Suprapubic skin (tissue), 4 donors: ENCODE measurements at regions not wholly inside any gene's neighbourhood (a gene's known extent, or its start where the extent isn't known, plus 50 kb on each side); places are given as distances from the start of the nearest gene placed in this dataset.
"Not testable (repeated sequence)": the region's sequence is repeated elsewhere in the genome, so short reads cannot be mapped to it uniquely, and the experiment has no call there.

Experiments used
- DNase-seq, 2 donors: peaks; one replicate each; pipeline ENCODE4 v3.0.0-alpha.2; 2019; ENCODE audit warnings: low spot score in 2 of 2
- H3K27ac ChIP-seq: fragments of 200-600 bp; sonication (generic); one replicate; pipeline ENCODE4 v1.5.1; 2019
- H3K27me3 ChIP-seq: fragments of 200-600 bp; sonication (generic); one replicate; pipeline ENCODE4 v1.5.1; 2019
- H3K36me3 ChIP-seq: fragments of 200-600 bp; sonication (generic); one replicate; pipeline ENCODE4 v1.5.1; 2019
- H3K4me1 ChIP-seq: fragments of 200-600 bp; sonication (generic); one replicate; pipeline ENCODE4 v1.5.1; 2019
- H3K4me3 ChIP-seq: fragments of 200-600 bp; sonication (generic); one replicate; pipeline ENCODE4 v1.5.1; 2019; ENCODE audit warnings: mild to moderate bottlenecking
- H3K9me3 ChIP-seq: fragments of 200-600 bp; sonication (generic); one replicate; pipeline ENCODE4 v1.5.1; 2019
- CTCF ChIP-seq, 2 donors: fragments of 200-600 bp in 1 of 2; fragments of 450-650 bp in 1 of 2; sonication (generic) in 1 of 2; IDR thresholded peaks; one replicate each; pipeline ENCODE4 v1.5.1; 2016 to 2019; ENCODE audit warnings: antibody characterized with exemption in 2 of 2, mild to moderate bottlenecking in 1 of 2, moderate library complexity in 1 of 2
- EP300 ChIP-seq: sonication (generic); formaldehyde crosslinking; IDR thresholded peaks from one replicate; pipeline ENCODE4 v1.6.1; 2017; ENCODE audit warnings: antibody characterized with exemption
- POLR2A ChIP-seq, 2 donors: fragments of 450-650 bp; IDR thresholded peaks; one replicate each; pipeline ENCODE4 v1.6.1; 2017; ENCODE audit warnings: antibody characterized with exemption in 2 of 2, mild to moderate bottlenecking in 2 of 2, moderate library complexity in 2 of 2
- POLR2AphosphoS5 ChIP-seq, 3 donors: sonication (generic); formaldehyde crosslinking; IDR thresholded peaks; one replicate each; pipeline ENCODE4 v1.6.1; 2017; ENCODE audit warnings: antibody characterized with exemption in 3 of 3
- WGBS: methylation state at CpG from one replicate; pipeline ENCODE4 v1.1.5; 2018; 5-methylcytosine and 5-hydroxymethylcytosine counted together

DNA sequence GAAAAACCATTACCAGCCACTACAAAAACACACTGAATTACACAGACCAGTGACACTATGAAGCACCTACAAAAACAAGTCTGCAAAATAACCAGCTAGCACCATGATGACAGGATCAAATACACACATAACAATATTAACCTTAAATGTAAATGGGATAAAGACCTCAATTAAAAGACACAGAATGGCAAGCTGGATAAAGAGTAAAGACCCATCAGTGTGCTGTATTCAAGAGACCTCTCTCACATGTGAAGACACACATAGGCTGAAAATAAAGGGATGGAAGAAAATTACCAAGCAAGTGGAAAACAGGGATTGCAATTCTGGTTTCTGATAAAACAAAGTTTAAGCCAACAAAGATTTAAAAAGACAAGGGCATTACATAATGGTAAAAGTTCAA, 482.7 kb upstream of the MCTP2 start:
- H3K4me3 ChIP-seq: no peak overlapping the region
- no peaks in the 10 kb centered on the region for H3K4me1 ChIP-seq
- peaks cover 5% of the 10 kb centered on the region for H3K9me3 ChIP-seq
- no peaks in the 10 kb centered on the region for H3K36me3 ChIP-seq
- TF ChIP-seq POLR2A (IDR thresholded peaks at IDR 0.05) (no peak), POLR2AphosphoS5 (IDR thresholded peaks at IDR 0.05) (no peak), EP300 (no peak), CTCF (IDR thresholded peaks at IDR 0.05) (no peak)
- no peak overlapping the region for H3K27ac ChIP-seq
- H3K27me3 ChIP-seq: no peaks in the 10 kb centered on the region
- DNase-seq: no peak

DNA sequence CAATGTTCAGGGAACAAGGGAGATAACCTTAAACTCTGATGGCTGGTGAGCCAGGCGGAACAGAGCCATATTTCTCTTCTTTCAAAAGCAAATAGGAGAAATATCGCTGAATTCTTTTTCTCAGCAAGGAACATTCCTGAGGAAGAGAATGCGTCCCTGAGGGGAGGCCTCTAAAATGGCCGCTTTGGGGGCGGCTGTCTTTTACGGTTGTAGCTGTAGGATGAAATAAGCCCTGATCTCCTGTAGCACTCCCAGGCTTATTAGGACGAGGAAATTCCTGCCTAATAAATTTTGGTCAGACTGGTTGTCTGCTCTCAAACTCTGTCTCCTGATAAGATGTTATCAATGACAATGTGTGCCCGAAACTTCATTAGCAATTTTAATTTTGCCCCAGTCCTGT, 496.4 kb upstream of the MCTP2 start:
- H3K9me3 ChIP-seq, H3K4me3 ChIP-seq, H3K27ac ChIP-seq, H3K4me1 ChIP-seq, H3K27me3 ChIP-seq, DNase-seq, H3K36me3 ChIP-seq: not testable (repeated sequence)
- 91% methylated on average over 8 of the region's 8 CpGs for WGBS

- Histone ChIP-seq H3K36me3 (no peaks in the 10 kb centered on the region), H3K27me3 (no peaks in the 10 kb centered on the region), H3K4me3 (no peak overlapping the region), H3K27ac (no peak overlapping the region), H3K9me3 (no peaks in the 10 kb centered on the region), H3K4me1 (no peaks in the 10 kb centered on the region)
- no peak for DNase-seq
- no peak for TF ChIP-seq POLR2AphosphoS5 (IDR thresholded peaks at IDR 0.05)
- no peak for TF ChIP-seq EP300
- TF ChIP-seq CTCF (IDR thresholded peaks at IDR 0.05): no peak
- no peak for TF ChIP-seq POLR2A (IDR thresholded peaks at IDR 0.05)
- WGBS: 97% methylated on average over 10 of the region's 11 CpGs
Measured at GRCh38 chr15:93730724-93731123, 500.6 kb upstream of the MCTP2 start.

DNA sequence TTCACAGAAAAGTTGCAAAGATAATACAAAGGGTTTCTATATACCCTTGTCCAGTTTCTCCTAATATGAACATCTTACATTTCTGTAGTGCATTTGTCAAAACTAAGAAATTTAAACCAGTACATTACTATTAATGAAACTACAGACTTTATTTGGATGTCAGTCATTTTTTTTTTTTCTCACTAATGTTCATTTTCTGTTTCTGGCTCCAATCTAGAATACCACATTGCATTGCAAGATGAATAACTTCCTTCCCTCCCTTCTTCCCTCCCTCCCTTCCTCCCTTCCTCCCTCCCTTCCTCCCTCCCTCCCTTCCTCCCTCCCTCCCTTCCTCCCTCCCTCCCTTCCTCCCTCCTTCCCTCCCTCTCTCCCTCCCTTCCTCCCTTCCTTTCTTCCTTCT, 509.2 kb upstream of the MCTP2 start:
- Histone ChIP-seq H3K27me3 (no peaks in the 10 kb centered on the region), H3K27ac (no peak overlapping the region), H3K4me1 (no peaks in the 10 kb centered on the region), H3K4me3 (no peak overlapping the region), H3K36me3 (no peaks in the 10 kb centered on the region), H3K9me3 (no peaks in the 10 kb centered on the region)
- TF ChIP-seq CTCF (IDR thresholded peaks at IDR 0.05) (no peak), POLR2A (IDR thresholded peaks at IDR 0.05) (no peak), EP300 (no peak), POLR2AphosphoS5 (IDR thresholded peaks at IDR 0.05) (no peak)
- no peak for DNase-seq

- H3K4me3 ChIP-seq: no peak overlapping the region
- 76% methylated on average over 3 of the region's 3 CpGs for WGBS
Measured at GRCh38 chr15:93720607-93721006, 510.8 kb upstream of the MCTP2 start.

More at GRCh38 chr15:93720607-93721006, 510.8 kb upstream of the MCTP2 start:
- Histone ChIP-seq H3K4me1 (no peaks in the 10 kb centered on the region), H3K27ac (no peak overlapping the region), H3K36me3 (no peaks in the 10 kb centered on the region), H3K9me3 (no peaks in the 10 kb centered on the region), H3K27me3 (no peaks in the 10 kb centered on the region)
- no peak for DNase-seq
- no peak for TF ChIP-seq POLR2AphosphoS5 (IDR thresholded peaks at IDR 0.05)
- no peak for TF ChIP-seq POLR2A (IDR thresholded peaks at IDR 0.05)
- no peak for TF ChIP-seq CTCF (IDR thresholded peaks at IDR 0.05)
- TF ChIP-seq EP300: no peak
